ENCODE measurements at regions not wholly inside any gene's neighbourhood (a gene's known extent, or its start where the extent isn't known, plus 50 kb on each side); places are given as distances from the start of the nearest gene placed in this dataset.

- no peak for DNase-seq (ENCODE audit: low read depth in 2 of 2)
Observed at GRCh38 chr15:61633951-61634350, 404.8 kb upstream of the RORA start.

- DNase-seq (ENCODE audit: low read depth in 2 of 2), result no peak
Observed at GRCh38 chr15:61629269-61629668, 400.2 kb upstream of the RORA start.

GRCh38 chr15:61624950-61625349, 395.8 kb upstream of the RORA start:
- no peak for DNase-seq (ENCODE audit: low read depth in 2 of 2)

GRCh38 chr15:61623746-61624145, 394.6 kb upstream of the RORA start:
- DNase-seq (ENCODE audit: low read depth in 2 of 2), result no peak

- DNase-seq (ENCODE audit: low read depth in 2 of 2), result no peak
Observed at GRCh38 chr15:61621865-61622264, 392.8 kb upstream of the RORA start.

- DNase-seq (ENCODE audit: low read depth in 2 of 2), result no peak
Observed at GRCh38 chr15:61621146-61621545, 392.0 kb upstream of the RORA start.

GRCh38 chr15:61620151-61620550, 391.0 kb upstream of the RORA start:
- DNase-seq (ENCODE audit: low read depth in 2 of 2), result no peak

- DNase-seq (ENCODE audit: low read depth in 2 of 2), result no peak
Observed at GRCh38 chr15:61613729-61614128, 384.6 kb upstream of the RORA start.

GRCh38 chr15:61613138-61613537, 384.0 kb upstream of the RORA start:
- no peak for DNase-seq (ENCODE audit: low read depth in 2 of 2)

- no peak for DNase-seq (ENCODE audit: low read depth in 2 of 2)
Observed at GRCh38 chr15:61612111-61612510, 383.0 kb upstream of the RORA start.

- DNase-seq (ENCODE audit: low read depth in 2 of 2), result no peak
Observed at GRCh38 chr15:61605343-61605742, 376.2 kb upstream of the RORA start.

- no peak for DNase-seq (ENCODE audit: low read depth in 2 of 2)
Observed at GRCh38 chr15:61598655-61599054, 369.6 kb upstream of the RORA start.

- no peak for DNase-seq (ENCODE audit: low read depth in 2 of 2)
Observed at GRCh38 chr15:61584410-61584809, 355.3 kb upstream of the RORA start.

GRCh38 chr15:61582092-61582491, 353.0 kb upstream of the RORA start:
- no peak for DNase-seq (ENCODE audit: low read depth in 2 of 2)

GRCh38 chr15:61575597-61575996, 346.5 kb upstream of the RORA start:
- DNase-seq (ENCODE audit: low read depth in 2 of 2), result no peak

GRCh38 chr15:61571026-61571425, 341.9 kb upstream of the RORA start:
- DNase-seq (ENCODE audit: low read depth in 2 of 2), result no peak

- no peak for DNase-seq (ENCODE audit: low read depth in 2 of 2)
Observed at GRCh38 chr15:61564785-61565184, 335.7 kb upstream of the RORA start.

- no peak for DNase-seq (ENCODE audit: low read depth in 2 of 2)
Observed at GRCh38 chr15:61558172-61559136, 329.4 kb upstream of the RORA start.

- DNase-seq (ENCODE audit: low read depth in 2 of 2), result peak; percentile 6 to 17
Observed at GRCh38 chr15:61556037-61556648, 327.0 kb upstream of the RORA start.

- no peak for DNase-seq (ENCODE audit: low read depth in 2 of 2)
Observed at GRCh38 chr15:61549727-61550126, 320.6 kb upstream of the RORA start.

GRCh38 chr15:61545763-61546162, 316.7 kb upstream of the RORA start:
- DNase-seq (ENCODE audit: low read depth in 2 of 2), result no peak

- no peak for DNase-seq (ENCODE audit: low read depth in 2 of 2)
Observed at GRCh38 chr15:61541516-61541915, 312.4 kb upstream of the RORA start.

GRCh38 chr15:61537337-61537736, 308.2 kb upstream of the RORA start:
- DNase-seq (ENCODE audit: low read depth in 2 of 2), result no peak
